RWPE1 (cell line): ENCODE measurements at regions not wholly inside any gene's neighbourhood (a gene's known extent, or its start where the extent isn't known, plus 50 kb on each side); places are given as distances from the start of the nearest gene placed in this dataset.

ENCODE experiments used
- CTCF ChIA-PET: fragments of 350-600 bp; sonication (Branson Sonifier 250); formaldehyde crosslinking; extraction: SDS; loops from one replicate; lab custom pipeline; 2021; lab: Yijun Ruan, JAX
- POLR2A ChIA-PET: fragments of 400-600 bp; formaldehyde crosslinking; extraction: SDS; loops from one replicate; lab custom pipeline; 2020; ENCODE audit warnings: antibody characterized with exemption; ENCODE audit not compliant: low non-redundant PET; lab: Yijun Ruan, JAX
- DNase-seq: peaks from one replicate; pipeline ENCODE4 v3.0.0; 2012; ENCODE audit warnings: low spot score
- H3K27ac ChIP-seq: fragments of 450-650 bp; 2 replicates; pipeline ENCODE4 v1.5.1; 2017
- TF ChIP-seq, protein P1 (sequence below): fragments of 450-650 bp; conservative IDR thresholded peaks from 2 replicates; pipeline ENCODE4 v1.5.1; 2017; ENCODE audit warnings: low read depth, mild to moderate bottlenecking

GRCh38 chr13:31045286-31046081 lies 113.0 kb downstream of the TEX26 start:
- peak; percentile 90 for DNase-seq
- peak overlapping the region; percentile 85 for H3K27ac ChIP-seq
- ChIA-PET POLR2A (no interaction called here), CTCF (interaction anchor here (0.6 to 1.1 kb wide), 4 partner anchors 26 to 376 kb away, joined by 3 to 5 read pairs (median 4); no protein-coding TSS in a partner anchor)
- TF ChIP-seq, protein P1, sequence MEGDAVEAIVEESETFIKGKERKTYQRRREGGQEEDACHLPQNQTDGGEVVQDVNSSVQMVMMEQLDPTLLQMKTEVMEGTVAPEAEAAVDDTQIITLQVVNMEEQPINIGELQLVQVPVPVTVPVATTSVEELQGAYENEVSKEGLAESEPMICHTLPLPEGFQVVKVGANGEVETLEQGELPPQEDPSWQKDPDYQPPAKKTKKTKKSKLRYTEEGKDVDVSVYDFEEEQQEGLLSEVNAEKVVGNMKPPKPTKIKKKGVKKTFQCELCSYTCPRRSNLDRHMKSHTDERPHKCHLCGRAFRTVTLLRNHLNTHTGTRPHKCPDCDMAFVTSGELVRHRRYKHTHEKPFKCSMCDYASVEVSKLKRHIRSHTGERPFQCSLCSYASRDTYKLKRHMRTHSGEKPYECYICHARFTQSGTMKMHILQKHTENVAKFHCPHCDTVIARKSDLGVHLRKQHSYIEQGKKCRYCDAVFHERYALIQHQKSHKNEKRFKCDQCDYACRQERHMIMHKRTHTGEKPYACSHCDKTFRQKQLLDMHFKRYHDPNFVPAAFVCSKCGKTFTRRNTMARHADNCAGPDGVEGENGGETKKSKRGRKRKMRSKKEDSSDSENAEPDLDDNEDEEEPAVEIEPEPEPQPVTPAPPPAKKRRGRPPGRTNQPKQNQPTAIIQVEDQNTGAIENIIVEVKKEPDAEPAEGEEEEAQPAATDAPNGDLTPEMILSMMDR: no peak

GRCh38 chr13:31044364-31045285 lies 112.2 kb downstream of the TEX26 start:
- TF ChIP-seq, protein P1: peak; percentile 96
- ChIA-PET CTCF (interaction anchor here (0.5 to 1.1 kb wide), 17 partner anchors 11 to 578 kb away, joined by 3 to 5 read pairs (median 3); no protein-coding TSS in a partner anchor), POLR2A (no interaction called here)
- peak overlapping the region; percentile 33; the same call in 1 of the 2 replicates for H3K27ac ChIP-seq
- peak; percentile 74 for DNase-seq

- POLR2A ChIA-PET: no interaction called here
- no peak for DNase-seq
- no peak overlapping the region for H3K27ac ChIP-seq
- CTCF ChIA-PET: interaction anchor here (0.6 to 1.4 kb wide), 4 partner anchors 12 to 772 kb away, joined by 3 to 4 read pairs (median 3); no protein-coding TSS in a partner anchor
- TF ChIP-seq, protein P1: no peak
Observed at GRCh38 chr13:31043957-31044356, 111.5 kb downstream of the TEX26 start.

GRCh38 chr13:31042481-31043165 lies 110.2 kb downstream of the TEX26 start:
- no peak for DNase-seq
- TF ChIP-seq, protein P1: no peak
- H3K27ac ChIP-seq: no peak overlapping the region
- CTCF ChIA-PET: interaction anchor here (0.5 to 1.4 kb wide), 2 partner anchors 11 to 233 kb away, joined by 3 read pairs; no protein-coding TSS in a partner anchor
- POLR2A ChIA-PET: no interaction called here

DNA sequence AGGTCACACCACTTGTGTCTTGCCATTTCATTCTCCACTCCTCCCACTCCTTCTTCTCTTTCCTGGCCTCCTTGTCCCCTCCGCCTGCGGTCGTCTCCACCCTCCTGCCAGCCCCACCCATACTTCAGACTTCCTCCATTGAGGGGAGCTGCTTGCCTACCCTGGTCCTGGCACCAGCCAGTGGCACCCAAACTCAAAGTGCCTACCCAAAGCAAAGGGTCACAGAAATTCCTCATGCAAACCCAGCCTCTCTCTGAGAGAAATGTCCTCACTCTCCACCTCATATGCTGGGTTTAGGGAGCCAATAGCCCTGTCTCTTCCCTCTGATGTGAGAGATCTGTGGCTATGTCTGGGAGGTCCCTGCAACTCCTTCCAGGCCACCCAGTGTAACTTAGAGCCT lies 109.6 kb downstream of the TEX26 start:
- ChIA-PET CTCF (no interaction called here), POLR2A (no interaction called here)
- H3K27ac ChIP-seq: no peak overlapping the region
- TF ChIP-seq, protein P1: no peak
- no peak for DNase-seq
